Hippocampal formation (tissue), 2 donors: ENCODE measurements at regions not wholly inside any gene's neighbourhood (a gene's known extent, or its start where the extent isn't known, plus 50 kb on each side); places are given as distances from the start of the nearest gene placed in this dataset.

Experiments
- DNase-seq, 2 donors: peaks; one replicate each; lab custom pipeline; 2025; lab: John Stamatoyannopoulos, UW

GRCh38 chr21:24737296-24737850 lies 869.9 kb downstream of the MRPL39 start:
- DNase-seq = no peak

GRCh38 chr21:24730661-24731060 lies 876.6 kb downstream of the MRPL39 start:
- DNase-seq = no peak

DNA sequence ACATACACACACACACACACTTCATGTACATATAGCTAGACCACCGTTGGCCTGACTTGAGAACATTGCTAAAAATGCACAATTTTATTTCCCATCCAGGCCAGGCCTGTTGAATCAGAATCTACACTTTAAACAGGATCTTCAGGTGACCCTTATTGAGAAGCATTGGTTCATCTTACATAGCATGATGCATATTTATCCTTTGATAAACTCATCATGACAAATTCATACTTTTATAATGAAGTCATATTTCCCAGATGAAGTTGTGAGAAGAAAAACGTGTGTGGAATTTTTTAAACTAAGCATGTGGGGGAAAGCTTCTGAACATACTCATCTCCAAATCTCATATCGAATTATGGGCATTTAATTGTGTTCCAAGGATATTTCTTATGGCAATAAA lies 877.7 kb downstream of the MRPL39 start:
- DNase-seq = no peak

DNA sequence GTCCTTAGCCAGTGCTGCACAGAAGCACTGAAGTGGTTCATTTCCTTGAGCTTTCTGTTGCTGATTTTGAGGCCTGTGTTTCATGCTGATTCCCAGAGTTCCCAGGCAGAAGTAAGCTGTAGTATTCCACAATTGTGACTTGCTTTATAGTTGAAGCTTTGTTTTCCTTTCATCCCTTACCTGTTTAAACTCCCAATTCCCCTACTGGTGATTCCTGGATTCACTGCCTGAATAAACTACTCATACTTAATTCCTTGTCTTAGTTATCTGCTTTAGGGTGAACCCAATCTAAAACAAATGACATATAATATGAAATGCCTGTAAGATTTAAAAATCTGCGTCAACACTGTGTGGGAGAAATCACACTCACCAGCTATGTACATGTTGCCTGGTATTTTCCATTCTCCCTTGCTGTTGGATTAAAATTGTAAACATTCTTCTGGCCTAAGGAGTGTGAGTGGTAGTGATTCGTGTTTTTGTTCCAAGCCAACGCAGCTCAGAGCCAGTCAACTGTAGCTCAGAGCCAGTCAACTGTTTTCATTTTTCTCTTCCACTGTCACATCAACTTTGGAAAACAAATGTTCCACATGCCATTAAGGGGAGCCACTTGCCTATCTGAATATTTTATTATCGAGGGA lies 879.4 kb downstream of the MRPL39 start:
- no peak for DNase-seq

GRCh38 chr21:24716281-24716918 lies 890.9 kb downstream of the MRPL39 start:
- no peak for DNase-seq

DNA sequence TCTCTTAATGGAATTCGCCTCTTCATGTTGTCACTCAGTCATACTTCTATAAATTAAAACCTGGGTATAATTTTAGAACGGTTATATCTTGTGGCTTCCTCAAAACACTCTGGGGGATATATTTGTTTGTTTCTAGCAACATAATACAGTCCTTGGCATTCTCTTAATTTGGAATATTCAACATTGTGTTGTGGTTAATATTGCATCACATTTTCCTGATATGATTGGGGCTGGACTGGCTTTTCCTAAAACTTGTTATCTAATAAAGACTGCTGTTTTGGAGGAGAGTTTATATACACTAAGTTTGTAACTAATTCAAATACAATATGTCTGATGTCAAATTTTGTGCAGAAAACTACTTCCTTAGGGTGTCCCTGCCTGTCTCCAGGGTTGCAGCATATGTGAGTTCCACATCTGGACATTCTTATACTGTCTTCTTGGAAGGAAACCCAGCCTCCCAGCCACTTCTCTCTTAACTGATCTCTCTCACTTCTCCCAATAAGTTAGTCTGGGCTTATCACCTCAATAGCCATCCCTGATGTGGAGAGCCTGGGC lies 892.6 kb downstream of the MRPL39 start:
- DNase-seq = no peak

DNA sequence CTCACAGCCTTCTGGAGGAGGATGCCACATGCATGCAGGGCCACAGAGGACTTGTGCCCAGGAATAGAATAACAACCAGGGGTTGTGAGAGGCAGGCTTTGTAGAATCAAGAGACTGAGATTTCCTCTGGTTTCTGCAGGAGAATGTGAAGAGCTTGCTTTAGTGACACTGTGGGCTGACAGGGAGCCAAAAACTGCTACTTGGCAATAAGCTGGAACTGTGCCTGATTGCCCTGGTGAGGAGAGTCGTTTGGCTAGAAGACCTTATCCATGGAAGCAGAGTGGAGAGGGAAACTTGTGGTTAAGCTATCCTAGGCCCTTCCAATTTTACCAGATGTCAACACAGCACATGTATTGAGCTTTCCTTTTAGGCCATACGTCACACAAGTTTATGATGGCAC lies 902.1 kb downstream of the MRPL39 start:
- no peak for DNase-seq

DNA sequence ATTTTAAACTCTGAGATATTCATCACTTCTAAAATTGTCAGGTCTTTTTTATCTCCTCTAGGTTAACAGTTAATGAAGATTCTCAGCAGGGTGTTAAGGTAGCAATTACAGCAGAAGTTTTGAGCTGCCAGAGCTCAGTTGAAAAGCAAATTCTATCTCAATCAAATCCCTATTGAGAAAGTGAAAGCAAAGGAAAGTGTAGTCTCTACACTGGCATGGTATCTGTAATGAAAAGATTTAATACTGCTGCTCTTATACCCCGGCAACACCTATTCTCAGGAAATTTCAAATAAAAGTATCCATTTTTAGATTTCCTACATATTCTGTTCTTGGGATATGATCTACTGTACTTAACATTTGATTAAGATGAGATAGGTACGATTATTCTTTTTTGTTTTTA lies 913.5 kb downstream of the MRPL39 start:
- DNase-seq = no peak

GRCh38 chr21:24681456-24681855 lies 925.8 kb downstream of the MRPL39 start:
- no peak for DNase-seq

- DNase-seq = no peak
Measured at GRCh38 chr21:24671901-24672300, 935.4 kb downstream of the MRPL39 start.

DNA sequence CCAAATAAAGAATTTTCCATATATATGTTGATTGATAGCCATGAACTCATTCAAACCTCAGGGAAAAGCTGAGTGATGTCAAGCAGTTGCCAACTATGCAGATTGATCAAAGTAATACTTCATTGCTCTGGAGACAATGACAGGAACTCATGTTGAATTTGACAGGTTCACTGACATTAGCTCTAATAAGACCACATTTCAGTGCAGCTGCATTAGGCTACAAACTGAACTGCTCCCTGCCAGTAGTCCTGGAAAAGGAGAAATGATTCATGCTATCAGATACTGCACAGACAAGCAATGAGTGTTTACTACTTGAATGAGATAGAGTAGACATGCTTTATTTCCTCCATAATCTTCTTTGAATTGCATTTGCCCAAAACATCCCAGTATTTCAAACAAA lies 948.4 kb downstream of the MRPL39 start:
- DNase-seq = no peak

GRCh38 chr21:24658026-24658425 lies 949.3 kb downstream of the MRPL39 start:
- no peak for DNase-seq

DNA sequence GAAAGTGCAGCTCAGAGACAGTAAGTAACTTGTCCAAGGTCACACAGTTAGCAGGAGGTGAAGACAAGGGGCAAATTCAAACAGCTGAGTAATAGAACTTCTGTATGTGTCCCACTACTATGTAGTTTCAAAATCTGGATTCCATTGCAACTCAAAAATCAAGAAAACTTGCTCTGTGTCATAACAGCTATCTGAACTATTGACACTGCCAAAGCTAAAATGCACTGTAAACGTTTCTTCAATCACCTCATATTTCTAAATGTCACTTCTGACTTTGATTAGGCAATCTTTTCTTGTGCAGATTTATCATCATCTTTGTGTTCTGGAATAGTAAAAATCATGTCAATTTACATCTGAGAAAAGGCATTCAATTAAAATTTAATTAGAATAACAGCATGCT lies 957.6 kb downstream of the MRPL39 start:
- DNase-seq = no peak

GRCh38 chr21:24636696-24637095 lies 970.6 kb downstream of the MRPL39 start:
- no peak for DNase-seq

GRCh38 chr21:24634749-24635148 lies 972.5 kb downstream of the MRPL39 start:
- no peak for DNase-seq

DNA sequence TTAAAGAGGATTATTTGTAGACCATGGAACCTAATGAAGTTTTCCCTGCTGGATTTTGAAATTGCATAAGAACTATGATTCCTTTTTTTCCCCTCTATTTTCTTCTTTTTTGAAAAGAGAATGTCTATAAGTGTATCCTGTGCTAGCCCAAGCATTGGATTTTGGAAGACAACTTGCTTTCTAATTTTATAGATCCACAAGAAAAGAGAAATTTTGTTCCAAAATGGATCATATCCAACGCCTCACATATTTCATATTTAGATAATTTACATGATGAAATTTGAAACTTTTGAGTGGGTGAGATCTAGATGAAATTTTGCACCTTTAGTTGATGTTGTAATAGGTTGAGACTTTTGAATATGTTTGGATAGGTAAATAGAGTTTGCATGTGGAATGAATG lies 978.7 kb downstream of the MRPL39 start:
- no peak for DNase-seq

DNA sequence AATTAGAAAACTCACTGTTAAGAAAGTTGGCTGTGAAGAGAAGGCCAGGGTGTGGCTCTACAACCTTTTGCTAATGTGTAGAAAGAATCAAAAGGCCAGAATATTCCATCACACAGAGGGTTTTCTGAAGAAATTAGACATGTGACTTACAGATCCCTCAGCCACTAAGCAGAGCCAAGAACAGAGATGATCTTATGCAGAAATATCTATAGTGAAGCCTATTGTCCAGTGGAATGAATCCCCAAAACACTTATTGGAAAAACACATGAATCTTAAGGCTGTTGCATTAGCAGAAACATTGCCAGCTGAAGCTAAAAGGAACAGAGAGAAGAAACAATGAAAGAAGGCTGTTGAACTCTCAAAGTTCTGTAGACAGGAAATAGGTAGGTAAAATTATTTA lies 979.2 kb downstream of the MRPL39 start:
- DNase-seq = no peak

GRCh38 chr21:24617819-24618218 lies 989.5 kb downstream of the MRPL39 start:
- no peak for DNase-seq

DNA sequence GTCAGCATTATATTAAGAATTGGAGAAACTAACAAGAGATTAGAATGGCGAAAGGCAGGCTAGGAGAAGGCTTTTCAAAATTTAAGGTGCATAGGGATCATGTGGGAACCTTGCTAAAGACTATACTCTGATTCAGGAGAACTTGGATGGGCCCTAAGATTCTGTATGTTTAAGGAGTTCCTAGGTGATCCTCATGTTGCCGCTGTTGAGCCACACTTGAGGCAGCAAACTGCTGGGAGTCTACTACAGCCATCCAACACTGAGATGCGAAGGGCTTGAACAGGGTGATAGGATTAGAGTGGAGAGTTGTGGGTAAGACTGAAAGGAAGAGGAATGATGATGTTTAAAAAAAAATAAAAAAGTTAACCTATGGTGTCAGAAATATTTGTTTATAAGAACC lies 1013.2 kb downstream of the MRPL39 start:
- no peak for DNase-seq

DNA sequence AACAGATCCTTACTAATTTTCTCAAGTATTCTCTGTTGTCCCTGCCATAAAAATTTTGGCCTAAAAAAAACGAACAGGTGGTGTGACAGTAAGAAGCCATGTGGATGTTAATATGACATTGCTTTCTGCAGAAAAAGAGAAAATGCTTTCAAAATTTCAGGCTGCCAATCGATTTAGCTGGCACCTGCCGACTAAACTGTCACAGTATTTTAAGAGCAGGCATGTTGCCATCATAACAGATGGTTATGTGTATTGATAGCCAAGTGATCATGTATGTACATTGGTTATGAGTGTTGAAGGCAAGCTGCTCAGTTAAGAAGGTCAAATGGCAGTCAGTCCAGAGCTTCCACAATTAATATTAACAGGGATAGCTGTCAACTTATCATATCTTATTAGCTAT lies 1017.0 kb downstream of the MRPL39 start:
- DNase-seq = no peak

- no peak for DNase-seq
Measured at GRCh38 chr21:24583473-24583872, 1023.8 kb downstream of the MRPL39 start.

GRCh38 chr21:24577301-24577700 lies 1030.0 kb downstream of the MRPL39 start:
- no peak for DNase-seq

DNA sequence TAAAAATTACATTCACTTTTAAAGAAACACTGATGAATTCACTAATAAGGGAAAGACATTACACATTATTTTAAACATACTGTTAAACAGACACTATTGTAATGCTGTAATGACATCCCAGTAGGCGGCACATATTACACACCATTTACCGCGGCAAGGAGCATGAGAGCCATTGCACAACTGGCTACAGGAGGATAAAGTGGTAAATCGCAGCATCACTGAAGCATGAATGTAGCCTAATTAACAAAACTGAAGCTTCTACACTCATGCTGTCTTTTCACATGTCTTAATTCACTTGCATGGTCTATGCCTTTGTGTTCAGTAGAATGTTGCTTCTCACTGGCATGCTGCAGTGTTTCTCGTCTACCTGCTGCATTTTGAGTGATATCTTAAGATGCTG lies 1046.0 kb downstream of the MRPL39 start:
- DNase-seq = no peak
